ENCODE measurements at regions not wholly inside any gene's neighbourhood (a gene's known extent, or its start where the extent isn't known, plus 50 kb on each side); places are given as distances from the start of the nearest gene placed in this dataset.

GRCh38 chr2:8342407-8342806 is 339.4 kb upstream of the ID2 start:
- DNase-seq: peak; percentile 13

GRCh38 chr2:8343031-8343430 is 338.8 kb upstream of the ID2 start:
- no peak for DNase-seq

GRCh38 chr2:8344144-8345097 is 337.4 kb upstream of the ID2 start:
- peak; percentile 47 for DNase-seq

- peak; percentile 52 for DNase-seq
Measured at GRCh38 chr2:8345200-8345599, 336.7 kb upstream of the ID2 start.

- DNase-seq: no peak
Measured at GRCh38 chr2:8346208-8346607, 335.6 kb upstream of the ID2 start.

- DNase-seq: peak; percentile 38
Measured at GRCh38 chr2:8346706-8347430, 335.0 kb upstream of the ID2 start.

GRCh38 chr2:8348911-8349310 is 332.9 kb upstream of the ID2 start:
- DNase-seq: peak; percentile 38

GRCh38 chr2:8352296-8352695 is 329.6 kb upstream of the ID2 start:
- DNase-seq: no peak

GRCh38 chr2:8352989-8353388 is 328.9 kb upstream of the ID2 start:
- DNase-seq: no peak

- no peak for DNase-seq
Measured at GRCh38 chr2:8355102-8355859, 326.6 kb upstream of the ID2 start.

GRCh38 chr2:8357738-8358518 is 323.9 kb upstream of the ID2 start:
- peak; percentile 47 for DNase-seq

GRCh38 chr2:8361930-8362329 is 319.9 kb upstream of the ID2 start:
- DNase-seq: no peak

GRCh38 chr2:8363161-8363560 is 318.7 kb upstream of the ID2 start:
- no peak for DNase-seq

- no peak for DNase-seq
Measured at GRCh38 chr2:8364668-8365067, 317.2 kb upstream of the ID2 start.

GRCh38 chr2:8365331-8365910 is 316.4 kb upstream of the ID2 start:
- no peak for DNase-seq

- DNase-seq: no peak
Measured at GRCh38 chr2:8367833-8368232, 314.0 kb upstream of the ID2 start.

GRCh38 chr2:8368463-8368862 is 313.4 kb upstream of the ID2 start:
- no peak for DNase-seq

- DNase-seq: no peak
Measured at GRCh38 chr2:8369522-8369921, 312.3 kb upstream of the ID2 start.

GRCh38 chr2:8370258-8370802 is 311.5 kb upstream of the ID2 start:
- no peak for DNase-seq

GRCh38 chr2:8371653-8372052 is 310.2 kb upstream of the ID2 start:
- DNase-seq: no peak

- DNase-seq: no peak
Measured at GRCh38 chr2:8374782-8375181, 307.1 kb upstream of the ID2 start.
